ENCODE measurements at regions not wholly inside any gene's neighbourhood (a gene's known extent, or its start where the extent isn't known, plus 50 kb on each side); places are given as distances from the start of the nearest gene placed in this dataset.
"Not testable (repeated sequence)": the region's sequence is repeated elsewhere in the genome, so short reads cannot be mapped to it uniquely, and the experiment has no call there.

- H3K79me1 ChIP-seq (replicated peaks; ENCODE audit: low read length, poor library complexity, severe bottlenecking); H2BK15ac ChIP-seq (ENCODE audit: low read depth, poor library complexity, severe bottlenecking); H3K4ac ChIP-seq (ENCODE audit: low read depth in 1 of 2, low read length in 2 of 2); H3K14ac ChIP-seq (ENCODE audit: low read length in 2 of 2); DNase-seq; H2BK120ac ChIP-seq (ENCODE audit: low read depth, low read length); H3K27me3 ChIP-seq (ENCODE audit: control insufficient read depth in 1 of 2, insufficient read depth in 1 of 2, low read length in 2 of 2); H3K27ac ChIP-seq (ENCODE audit: low read length, poor library complexity, severe bottlenecking); H3K4me2 ChIP-seq (ENCODE audit: low read length, poor library complexity, severe bottlenecking); H3K18ac ChIP-seq (ENCODE audit: low read depth in 1 of 2, low read length in 2 of 2); H2AK5ac ChIP-seq (ENCODE audit: low read length, severe bottlenecking); H2BK12ac ChIP-seq (ENCODE audit: low read length in 2 of 2); H3K4me1 ChIP-seq (ENCODE audit: control insufficient read depth, insufficient read depth, low read depth, low read length); H3K4me3 ChIP-seq (ENCODE audit: insufficient read depth in 1 of 2, low read depth in 1 of 2, low read length in 2 of 2); H4K91ac ChIP-seq (ENCODE audit: low read length); H4K8ac ChIP-seq (ENCODE audit: low read length); H3K36me3 ChIP-seq (ENCODE audit: control insufficient read depth in 1 of 2, insufficient read depth in 2 of 2, low read depth in 1 of 2, low read length in 2 of 2); H3K9me3 ChIP-seq (ENCODE audit: control insufficient read depth, low read length); H3K9ac ChIP-seq (ENCODE audit: low read length); H2BK5ac ChIP-seq (ENCODE audit: low read depth, low read length, poor library complexity, severe bottlenecking); H2AFZ ChIP-seq (ENCODE audit: low read depth, low read length); H3K23ac ChIP-seq (ENCODE audit: low read length in 2 of 2): not testable (repeated sequence)
- 89% methylated on average over 7 of the region's 7 CpGs for WGBS
These were observed 360.1 kb upstream of the CHORDC1 start for GRCh38 chr11:90582999-90583398.

- Histone ChIP-seq H2BK120ac (ENCODE audit: low read depth, low read length) (no peak overlapping the region), H3K14ac (ENCODE audit: low read length in 2 of 2) (no peak overlapping the region), H4K8ac (ENCODE audit: low read length) (no peak overlapping the region), H3K4ac (ENCODE audit: low read depth in 1 of 2, low read length in 2 of 2) (no peak overlapping the region), H2BK12ac (ENCODE audit: low read length in 2 of 2) (no peak overlapping the region), H3K9ac (ENCODE audit: low read length) (no peak overlapping the region), H3K4me1 (ENCODE audit: control insufficient read depth, insufficient read depth, low read depth, low read length) (no peaks in the 10 kb centered on the region), H2BK5ac (ENCODE audit: low read depth, low read length, poor library complexity, severe bottlenecking) (no peak overlapping the region), H2BK15ac (ENCODE audit: low read depth, poor library complexity, severe bottlenecking) (no peak overlapping the region), H4K91ac (ENCODE audit: low read length) (no peak overlapping the region), H3K9me3 (ENCODE audit: control insufficient read depth, low read length) (peaks cover 8% of the 10 kb centered on the region), H3K23ac (ENCODE audit: low read length in 2 of 2) (no peak overlapping the region), H3K27me3 (ENCODE audit: control insufficient read depth in 1 of 2, insufficient read depth in 1 of 2, low read length in 2 of 2) (no peaks in the 10 kb centered on the region), H3K4me3 (ENCODE audit: insufficient read depth in 1 of 2, low read depth in 1 of 2, low read length in 2 of 2) (no peak overlapping the region), H3K36me3 (ENCODE audit: control insufficient read depth in 1 of 2, insufficient read depth in 2 of 2, low read depth in 1 of 2, low read length in 2 of 2) (no peaks in the 10 kb centered on the region), H3K79me1 (replicated peaks; ENCODE audit: low read length, poor library complexity, severe bottlenecking) (no peaks in the 10 kb centered on the region), H2AFZ (ENCODE audit: low read depth, low read length) (no peak overlapping the region), H3K18ac (ENCODE audit: low read depth in 1 of 2, low read length in 2 of 2) (no peak overlapping the region), H2AK5ac (ENCODE audit: low read length, severe bottlenecking) (no peak overlapping the region), H3K4me2 (ENCODE audit: low read length, poor library complexity, severe bottlenecking) (no peak overlapping the region), H3K27ac (ENCODE audit: low read length, poor library complexity, severe bottlenecking) (no peak overlapping the region)
- DNase-seq = no peak
- WGBS = no CpG with 5 or more reads among the region's 1 CpG
These were observed 341.7 kb upstream of the CHORDC1 start for GRCh38 chr11:90564531-90564930.

- Histone ChIP-seq H3K4me2 (ENCODE audit: low read length, poor library complexity, severe bottlenecking) (no peak overlapping the region), H3K79me1 (replicated peaks; ENCODE audit: low read length, poor library complexity, severe bottlenecking) (no peaks in the 10 kb centered on the region), H2BK12ac (ENCODE audit: low read length in 2 of 2) (no peak overlapping the region), H3K9me3 (ENCODE audit: control insufficient read depth, low read length) (peaks cover 12% of the 10 kb centered on the region), H2BK15ac (ENCODE audit: low read depth, poor library complexity, severe bottlenecking) (no peak overlapping the region), H4K91ac (ENCODE audit: low read length) (no peak overlapping the region), H2BK120ac (ENCODE audit: low read depth, low read length) (no peak overlapping the region), H3K27me3 (ENCODE audit: control insufficient read depth in 1 of 2, insufficient read depth in 1 of 2, low read length in 2 of 2) (no peaks in the 10 kb centered on the region), H3K4me1 (ENCODE audit: control insufficient read depth, insufficient read depth, low read depth, low read length) (peaks cover 2% of the 10 kb centered on the region), H2AK5ac (ENCODE audit: low read length, severe bottlenecking) (no peak overlapping the region), H3K27ac (ENCODE audit: low read length, poor library complexity, severe bottlenecking) (no peak overlapping the region), H3K4me3 (ENCODE audit: insufficient read depth in 1 of 2, low read depth in 1 of 2, low read length in 2 of 2) (no peak overlapping the region), H3K36me3 (ENCODE audit: control insufficient read depth in 1 of 2, insufficient read depth in 2 of 2, low read depth in 1 of 2, low read length in 2 of 2) (no peaks in the 10 kb centered on the region), H2BK5ac (ENCODE audit: low read depth, low read length, poor library complexity, severe bottlenecking) (no peak overlapping the region), H3K4ac (ENCODE audit: low read depth in 1 of 2, low read length in 2 of 2) (no peak overlapping the region), H3K18ac (ENCODE audit: low read depth in 1 of 2, low read length in 2 of 2) (no peak overlapping the region), H4K8ac (ENCODE audit: low read length) (no peak overlapping the region), H2AFZ (ENCODE audit: low read depth, low read length) (no peak overlapping the region), H3K14ac (ENCODE audit: low read length in 2 of 2) (no peak overlapping the region), H3K23ac (ENCODE audit: low read length in 2 of 2) (no peak overlapping the region), H3K9ac (ENCODE audit: low read length) (no peak overlapping the region)
- no peak for DNase-seq
- WGBS = 92% methylated on average over 3 of the region's 4 CpGs
These were observed 335.5 kb upstream of the CHORDC1 start for GRCh38 chr11:90558328-90558865.

- H3K4ac ChIP-seq (ENCODE audit: low read depth in 1 of 2, low read length in 2 of 2) = no peak overlapping the region
- no peak overlapping the region for H2AFZ ChIP-seq (ENCODE audit: low read depth, low read length)
- no peak overlapping the region for H4K8ac ChIP-seq (ENCODE audit: low read length)
- H3K27me3 ChIP-seq (ENCODE audit: control insufficient read depth in 1 of 2, insufficient read depth in 1 of 2, low read length in 2 of 2) = no peaks in the 10 kb centered on the region
- H3K9ac ChIP-seq (ENCODE audit: low read length) = no peak overlapping the region
- DNase-seq = no peak
- no peak overlapping the region for H2BK5ac ChIP-seq (ENCODE audit: low read depth, low read length, poor library complexity, severe bottlenecking)
- H3K4me1 ChIP-seq (ENCODE audit: control insufficient read depth, insufficient read depth, low read depth, low read length) = peaks cover 2% of the 10 kb centered on the region
- H2AK5ac ChIP-seq (ENCODE audit: low read length, severe bottlenecking) = no peak overlapping the region
- no peak overlapping the region for H3K14ac ChIP-seq (ENCODE audit: low read length in 2 of 2)
- H3K23ac ChIP-seq (ENCODE audit: low read length in 2 of 2) = no peak overlapping the region
- H3K9me3 ChIP-seq (ENCODE audit: control insufficient read depth, low read length) = peaks cover 12% of the 10 kb centered on the region
- H2BK12ac ChIP-seq (ENCODE audit: low read length in 2 of 2) = no peak overlapping the region
- H3K18ac ChIP-seq (ENCODE audit: low read depth in 1 of 2, low read length in 2 of 2) = no peak overlapping the region
- no peak overlapping the region for H3K27ac ChIP-seq (ENCODE audit: low read length, poor library complexity, severe bottlenecking)
- no peaks in the 10 kb centered on the region for H3K36me3 ChIP-seq (ENCODE audit: control insufficient read depth in 1 of 2, insufficient read depth in 2 of 2, low read depth in 1 of 2, low read length in 2 of 2)
- 77% methylated on average over 3 of the region's 4 CpGs for whole genome bisulfite sequencing
- no peak overlapping the region for H4K91ac ChIP-seq (ENCODE audit: low read length)
- no peak overlapping the region for H3K4me2 ChIP-seq (ENCODE audit: low read length, poor library complexity, severe bottlenecking)
- H3K4me3 ChIP-seq (ENCODE audit: insufficient read depth in 1 of 2, low read depth in 1 of 2, low read length in 2 of 2) = no peak overlapping the region
- H2BK15ac ChIP-seq (ENCODE audit: low read depth, poor library complexity, severe bottlenecking) = no peak overlapping the region
- no peak overlapping the region for H2BK120ac ChIP-seq (ENCODE audit: low read depth, low read length)
- H3K79me1 ChIP-seq (replicated peaks; ENCODE audit: low read length, poor library complexity, severe bottlenecking) = no peaks in the 10 kb centered on the region
These were observed 333.8 kb upstream of the CHORDC1 start for GRCh38 chr11:90556606-90557005.

All from mesenchymal stem cell (in vitro differentiated cells and primary cell).